GM23338 (cell line): ENCODE measurements at regions not wholly inside any gene's neighbourhood (a gene's known extent, or its start where the extent isn't known, plus 50 kb on each side); places are given as distances from the start of the nearest gene placed in this dataset.

ENCODE experiments used
- CREB1 ChIP-seq: fragments of 250-450 bp; sonication (Bioruptor Pico); IDR thresholded peaks from 2 replicates; pipeline ENCODE4 v1.5.0; 2020; ENCODE audit warnings: low read depth, mild to moderate bottlenecking, moderate library complexity
- POLR2AphosphoS5 ChIP-seq: IDR thresholded peaks from 2 replicates; pipeline ENCODE4 v1.6.1; 2016; ENCODE audit warnings: antibody characterized with exemption, low read depth
- TF ChIP-seq, protein P1 (sequence below): fragments of 250-450 bp; sonication (Bioruptor Pico); IDR thresholded peaks from 2 replicates; pipeline ENCODE4 v1.5.0; 2020; ENCODE audit warnings: mild to moderate bottlenecking, moderate library complexity
- TF ChIP-seq, protein P2 (sequence below), 2 experiments: fragments of 200-600 bp in 1 of 2; sonication (generic) in 1 of 2; conservative IDR thresholded peaks; 2 replicates each; pipeline versions ENCODE4 v1.5.1 to v1.6.1; 2016 to 2017; ENCODE audit warnings: antibody characterized with exemption in 2 of 2, low read depth in 2 of 2, mild to moderate bottlenecking in 2 of 2, moderate library complexity in 1 of 2
- TF ChIP-seq, protein P3 (sequence below): IDR thresholded peaks from 2 replicates; pipeline ENCODE4 v1.6.1; 2016; ENCODE audit warnings: antibody characterized with exemption

DNA sequence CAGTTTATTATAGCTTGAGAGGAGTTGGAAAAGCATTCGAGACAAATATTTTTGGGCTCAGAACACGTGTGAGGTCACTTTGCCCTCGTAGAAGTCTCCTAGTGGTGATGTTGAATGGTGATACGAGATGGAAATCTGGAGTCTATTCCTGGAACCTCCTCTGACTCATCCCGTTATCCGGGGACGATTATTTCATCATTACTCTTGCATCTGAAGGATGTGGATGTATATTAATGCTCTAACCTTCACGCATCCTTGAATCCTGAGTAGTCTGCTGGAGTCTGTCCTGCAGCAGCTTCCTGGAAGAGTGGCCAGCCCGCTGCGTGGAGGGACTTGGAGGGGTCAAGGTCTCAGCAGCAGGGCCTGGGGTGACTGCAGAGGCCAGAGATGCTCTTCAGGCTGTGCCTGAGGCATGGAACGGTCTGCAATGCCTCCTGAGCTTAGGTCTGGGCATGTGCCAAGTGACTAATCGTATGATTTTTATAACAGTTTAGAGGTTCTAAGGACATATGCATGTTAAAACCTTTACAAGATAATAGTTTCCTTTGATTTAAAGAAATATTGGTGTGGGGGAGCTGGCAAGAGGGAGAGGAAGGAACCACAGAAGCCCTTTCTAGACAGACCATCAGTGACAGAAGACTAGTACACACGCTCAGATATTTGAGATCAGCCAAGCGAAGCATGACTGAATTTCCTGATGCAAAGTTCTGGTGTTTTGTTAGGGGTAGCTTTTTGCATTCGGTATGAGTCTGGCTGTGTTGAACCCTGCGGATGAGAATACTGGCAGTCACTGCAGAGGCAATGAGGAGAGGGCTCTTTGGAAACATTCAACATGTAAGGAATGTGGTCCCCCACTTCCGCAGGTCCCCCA lies 400.2 kb downstream of the QKI start (continued):
- TF ChIP-seq, protein P1, sequence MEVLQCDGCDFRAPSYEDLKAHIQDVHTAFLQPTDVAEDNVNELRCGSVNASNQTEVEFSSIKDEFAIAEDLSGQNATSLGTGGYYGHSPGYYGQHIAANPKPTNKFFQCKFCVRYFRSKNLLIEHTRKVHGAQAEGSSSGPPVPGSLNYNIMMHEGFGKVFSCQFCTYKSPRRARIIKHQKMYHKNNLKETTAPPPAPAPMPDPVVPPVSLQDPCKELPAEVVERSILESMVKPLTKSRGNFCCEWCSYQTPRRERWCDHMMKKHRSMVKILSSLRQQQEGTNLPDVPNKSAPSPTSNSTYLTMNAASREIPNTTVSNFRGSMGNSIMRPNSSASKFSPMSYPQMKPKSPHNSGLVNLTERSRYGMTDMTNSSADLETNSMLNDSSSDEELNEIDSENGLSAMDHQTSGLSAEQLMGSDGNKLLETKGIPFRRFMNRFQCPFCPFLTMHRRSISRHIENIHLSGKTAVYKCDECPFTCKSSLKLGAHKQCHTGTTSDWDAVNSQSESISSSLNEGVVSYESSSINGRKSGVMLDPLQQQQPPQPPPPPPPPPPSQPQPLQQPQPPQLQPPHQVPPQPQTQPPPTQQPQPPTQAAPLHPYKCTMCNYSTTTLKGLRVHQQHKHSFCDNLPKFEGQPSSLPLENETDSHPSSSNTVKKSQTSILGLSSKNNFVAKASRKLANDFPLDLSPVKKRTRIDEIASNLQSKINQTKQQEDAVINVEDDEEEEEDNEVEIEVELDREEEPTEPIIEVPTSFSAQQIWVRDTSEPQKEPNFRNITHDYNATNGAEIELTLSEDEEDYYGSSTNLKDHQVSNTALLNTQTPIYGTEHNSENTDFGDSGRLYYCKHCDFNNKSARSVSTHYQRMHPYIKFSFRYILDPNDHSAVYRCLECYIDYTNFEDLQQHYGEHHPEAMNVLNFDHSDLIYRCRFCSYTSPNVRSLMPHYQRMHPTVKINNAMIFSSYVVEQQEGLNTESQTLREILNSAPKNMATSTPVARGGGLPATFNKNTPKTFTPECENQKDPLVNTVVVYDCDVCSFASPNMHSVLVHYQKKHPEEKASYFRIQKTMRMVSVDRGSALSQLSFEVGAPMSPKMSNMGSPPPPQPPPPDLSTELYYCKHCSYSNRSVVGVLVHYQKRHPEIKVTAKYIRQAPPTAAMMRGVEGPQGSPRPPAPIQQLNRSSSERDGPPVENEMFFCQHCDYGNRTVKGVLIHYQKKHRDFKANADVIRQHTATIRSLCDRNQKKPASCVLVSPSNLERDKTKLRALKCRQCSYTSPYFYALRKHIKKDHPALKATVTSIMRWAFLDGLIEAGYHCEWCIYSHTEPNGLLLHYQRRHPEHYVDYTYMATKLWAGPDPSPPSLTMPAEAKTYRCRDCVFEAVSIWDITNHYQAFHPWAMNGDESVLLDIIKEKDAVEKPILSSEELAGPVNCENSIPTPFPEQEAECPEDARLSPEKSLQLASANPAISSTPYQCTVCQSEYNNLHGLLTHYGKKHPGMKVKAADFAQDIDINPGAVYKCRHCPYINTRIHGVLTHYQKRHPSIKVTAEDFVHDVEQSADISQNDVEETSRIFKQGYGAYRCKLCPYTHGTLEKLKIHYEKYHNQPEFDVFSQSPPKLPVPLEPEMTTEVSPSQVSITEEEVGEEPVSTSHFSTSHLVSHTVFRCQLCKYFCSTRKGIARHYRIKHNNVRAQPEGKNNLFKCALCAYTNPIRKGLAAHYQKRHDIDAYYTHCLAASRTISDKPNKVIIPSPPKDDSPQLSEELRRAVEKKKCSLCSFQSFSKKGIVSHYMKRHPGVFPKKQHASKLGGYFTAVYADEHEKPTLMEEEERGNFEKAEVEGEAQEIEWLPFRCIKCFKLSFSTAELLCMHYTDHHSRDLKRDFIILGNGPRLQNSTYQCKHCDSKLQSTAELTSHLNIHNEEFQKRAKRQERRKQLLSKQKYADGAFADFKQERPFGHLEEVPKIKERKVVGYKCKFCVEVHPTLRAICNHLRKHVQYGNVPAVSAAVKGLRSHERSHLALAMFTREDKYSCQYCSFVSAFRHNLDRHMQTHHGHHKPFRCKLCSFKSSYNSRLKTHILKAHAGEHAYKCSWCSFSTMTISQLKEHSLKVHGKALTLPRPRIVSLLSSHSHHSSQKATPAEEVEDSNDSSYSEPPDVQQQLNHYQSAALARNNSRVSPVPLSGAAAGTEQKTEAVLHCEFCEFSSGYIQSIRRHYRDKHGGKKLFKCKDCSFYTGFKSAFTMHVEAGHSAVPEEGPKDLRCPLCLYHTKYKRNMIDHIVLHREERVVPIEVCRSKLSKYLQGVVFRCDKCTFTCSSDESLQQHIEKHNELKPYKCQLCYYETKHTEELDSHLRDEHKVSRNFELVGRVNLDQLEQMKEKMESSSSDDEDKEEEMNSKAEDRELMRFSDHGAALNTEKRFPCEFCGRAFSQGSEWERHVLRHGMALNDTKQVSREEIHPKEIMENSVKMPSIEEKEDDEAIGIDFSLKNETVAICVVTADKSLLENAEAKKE (CRISPR knock-in tag) = no peak
- TF ChIP-seq CREB1 (CRISPR knock-in tag) (no peak), POLR2AphosphoS5 (no peak)
- TF ChIP-seq, protein P2, sequence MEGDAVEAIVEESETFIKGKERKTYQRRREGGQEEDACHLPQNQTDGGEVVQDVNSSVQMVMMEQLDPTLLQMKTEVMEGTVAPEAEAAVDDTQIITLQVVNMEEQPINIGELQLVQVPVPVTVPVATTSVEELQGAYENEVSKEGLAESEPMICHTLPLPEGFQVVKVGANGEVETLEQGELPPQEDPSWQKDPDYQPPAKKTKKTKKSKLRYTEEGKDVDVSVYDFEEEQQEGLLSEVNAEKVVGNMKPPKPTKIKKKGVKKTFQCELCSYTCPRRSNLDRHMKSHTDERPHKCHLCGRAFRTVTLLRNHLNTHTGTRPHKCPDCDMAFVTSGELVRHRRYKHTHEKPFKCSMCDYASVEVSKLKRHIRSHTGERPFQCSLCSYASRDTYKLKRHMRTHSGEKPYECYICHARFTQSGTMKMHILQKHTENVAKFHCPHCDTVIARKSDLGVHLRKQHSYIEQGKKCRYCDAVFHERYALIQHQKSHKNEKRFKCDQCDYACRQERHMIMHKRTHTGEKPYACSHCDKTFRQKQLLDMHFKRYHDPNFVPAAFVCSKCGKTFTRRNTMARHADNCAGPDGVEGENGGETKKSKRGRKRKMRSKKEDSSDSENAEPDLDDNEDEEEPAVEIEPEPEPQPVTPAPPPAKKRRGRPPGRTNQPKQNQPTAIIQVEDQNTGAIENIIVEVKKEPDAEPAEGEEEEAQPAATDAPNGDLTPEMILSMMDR (conservative IDR thresholded peaks at IDR 0.05; ENCODE audit: low read depth in 2 of 2) = no peak
- TF ChIP-seq, protein P3, sequence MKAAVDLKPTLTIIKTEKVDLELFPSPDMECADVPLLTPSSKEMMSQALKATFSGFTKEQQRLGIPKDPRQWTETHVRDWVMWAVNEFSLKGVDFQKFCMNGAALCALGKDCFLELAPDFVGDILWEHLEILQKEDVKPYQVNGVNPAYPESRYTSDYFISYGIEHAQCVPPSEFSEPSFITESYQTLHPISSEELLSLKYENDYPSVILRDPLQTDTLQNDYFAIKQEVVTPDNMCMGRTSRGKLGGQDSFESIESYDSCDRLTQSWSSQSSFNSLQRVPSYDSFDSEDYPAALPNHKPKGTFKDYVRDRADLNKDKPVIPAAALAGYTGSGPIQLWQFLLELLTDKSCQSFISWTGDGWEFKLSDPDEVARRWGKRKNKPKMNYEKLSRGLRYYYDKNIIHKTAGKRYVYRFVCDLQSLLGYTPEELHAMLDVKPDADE = no peak
